Ectodermal cell (in vitro differentiated cells): ENCODE measurements at regions not wholly inside any gene's neighbourhood (a gene's known extent, or its start where the extent isn't known, plus 50 kb on each side); places are given as distances from the start of the nearest gene placed in this dataset.

ENCODE experiments used
- H3K27ac ChIP-seq: 2 replicates; pipeline ENCODE4 v1.7.0; 2013; ENCODE audit warnings: mild to moderate bottlenecking, low read depth, low read length; ENCODE audit not compliant: insufficient read depth, poor library complexity, severe bottlenecking
- H3K27me3 ChIP-seq: 2 replicates; pipeline ENCODE4 v1.7.0; 2013; ENCODE audit warnings: mild to moderate bottlenecking, low read length; ENCODE audit not compliant: insufficient read depth, control insufficient read depth, poor library complexity, severe bottlenecking
- H3K36me3 ChIP-seq: one replicate; pipeline ENCODE4 v1.7.0; 2013; ENCODE audit warnings: low read length; ENCODE audit not compliant: control insufficient read depth, insufficient read depth
- H3K4me1 ChIP-seq: one replicate; pipeline ENCODE4 v1.7.0; 2013; ENCODE audit warnings: low read length; ENCODE audit not compliant: control insufficient read depth, insufficient read depth
- H3K4me3 ChIP-seq: 2 replicates; pipeline ENCODE4 v1.7.0; 2013; ENCODE audit warnings: low read depth, low read length, control low read depth; ENCODE audit not compliant: insufficient read depth
- H3K9me3 ChIP-seq: 2 replicates; pipeline ENCODE4 v1.7.0; 2013; ENCODE audit warnings: mild to moderate bottlenecking, low read length, moderate library complexity; ENCODE audit not compliant: control insufficient read depth
- WGBS, 2 experiments: methylation state at CpG; one replicate each; pipeline ENCODE4 v1.1.7; 2013; ENCODE audit warnings: missing lambda C conversion rate in 2 of 2; 5-methylcytosine and 5-hydroxymethylcytosine counted together

DNA sequence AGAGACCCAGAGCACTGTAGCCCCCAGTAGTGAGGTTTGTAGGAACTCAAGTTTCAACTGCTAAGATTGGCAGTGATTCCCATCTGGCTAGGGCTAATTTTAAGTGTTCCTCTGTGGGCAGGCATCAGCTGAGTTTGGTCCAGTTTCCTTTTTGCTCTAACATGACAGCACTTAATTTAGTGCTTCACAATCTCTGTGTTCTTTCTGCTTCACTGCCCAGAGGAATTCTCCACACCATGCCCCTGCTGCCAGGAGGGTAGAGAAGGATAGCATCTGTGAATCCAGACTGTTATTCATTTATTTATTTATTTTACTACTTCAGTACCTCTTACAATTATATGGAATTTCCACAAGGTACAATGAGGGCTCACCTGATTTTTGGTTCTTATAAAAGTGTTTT lies 549.9 kb upstream of the FSIP2 start:
- H3K9me3 ChIP-seq = no peaks in the 10 kb centered on the region
- no peak overlapping the region for H3K27ac ChIP-seq
- no peaks in the 10 kb centered on the region for H3K27me3 ChIP-seq
- no peak overlapping the region for H3K4me3 ChIP-seq
- no peaks in the 10 kb centered on the region for H3K4me1 ChIP-seq
- H3K36me3 ChIP-seq = no peaks in the 10 kb centered on the region

DNA sequence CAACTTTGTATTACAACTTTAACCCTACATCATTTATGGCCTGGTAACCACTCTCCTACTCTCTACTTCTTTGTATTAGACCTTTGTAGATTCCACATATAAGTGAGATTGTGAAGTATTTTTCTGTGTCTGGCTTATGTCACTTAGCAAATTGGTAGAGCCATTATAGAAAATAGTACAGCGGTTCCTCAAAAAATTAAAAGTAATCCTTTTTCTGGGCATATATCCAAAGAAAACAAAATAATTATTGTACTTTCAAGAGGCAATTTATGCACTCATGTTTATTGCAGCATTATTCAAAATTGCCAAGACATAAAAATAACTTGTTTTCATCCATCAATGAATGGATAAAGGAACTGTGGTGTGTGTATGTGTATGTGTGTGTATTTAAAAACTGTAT lies 537.5 kb upstream of the FSIP2 start:
- Histone ChIP-seq H3K36me3 (no peaks in the 10 kb centered on the region), H3K9me3 (no peaks in the 10 kb centered on the region), H3K27ac (no peak overlapping the region), H3K27me3 (no peaks in the 10 kb centered on the region), H3K4me3 (no peak overlapping the region), H3K4me1 (no peaks in the 10 kb centered on the region)
- WGBS, 2 experiments = 100% methylated on average over 1 of the region's 1 CpG; no CpG with 5 or more reads in 1 of the 2 experiments

DNA sequence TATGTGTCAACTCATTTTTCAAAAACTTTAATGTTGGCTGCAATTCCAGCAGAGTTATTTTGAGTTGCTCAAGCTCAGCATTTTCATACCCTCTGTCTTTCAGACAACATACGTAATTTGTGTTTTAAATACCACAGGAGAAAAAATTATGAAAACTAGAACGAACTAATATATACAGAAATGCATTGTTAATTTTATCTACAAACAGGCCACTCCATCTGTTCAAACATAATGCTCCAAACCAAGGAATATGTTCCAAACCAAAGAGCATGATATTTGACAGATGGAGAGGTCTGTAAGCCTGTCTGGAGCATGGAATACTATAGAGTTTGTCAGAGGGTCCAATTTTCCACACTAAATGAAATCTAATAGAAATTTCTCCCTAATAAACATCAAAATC lies 536.2 kb upstream of the FSIP2 start:
- H3K4me3 ChIP-seq = no peak overlapping the region

DNA sequence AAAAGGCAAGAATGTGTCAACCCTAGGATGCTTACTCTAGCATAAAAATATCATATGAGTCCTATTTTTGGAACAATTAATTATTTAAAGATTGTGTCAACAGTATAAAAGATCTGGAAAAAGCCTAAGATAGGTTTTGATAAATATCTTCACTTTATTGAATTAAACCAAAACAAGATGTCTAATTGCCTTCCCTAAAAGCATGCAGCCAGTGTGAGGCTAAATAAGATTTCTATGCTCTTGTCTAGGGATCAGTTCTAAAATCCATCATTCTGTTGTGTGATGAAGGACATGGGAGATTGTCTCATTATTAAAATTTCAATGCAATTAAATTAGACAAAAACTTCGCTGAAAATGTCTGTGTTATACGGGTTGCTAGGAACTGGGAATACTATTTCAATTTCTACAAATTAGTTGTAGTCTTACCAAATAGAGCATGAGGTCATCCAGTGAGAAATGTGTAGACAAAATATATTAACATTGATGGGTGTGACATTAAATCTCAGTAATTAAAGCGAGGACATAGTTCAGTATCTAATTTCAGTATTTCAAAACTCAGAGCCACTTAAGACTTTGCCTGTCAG lies 535.6 kb upstream of the FSIP2 start:
- H3K9me3 ChIP-seq = no peaks in the 10 kb centered on the region
- H3K4me1 ChIP-seq = no peaks in the 10 kb centered on the region
- H3K4me3 ChIP-seq = no peak overlapping the region
- H3K27ac ChIP-seq = no peak overlapping the region
- H3K36me3 ChIP-seq = no peaks in the 10 kb centered on the region
- no peaks in the 10 kb centered on the region for H3K27me3 ChIP-seq
- 92 to 94% methylated on average over 1 to 2 of the region's 3 CpGs for WGBS, 2 experiments

More for the DNA sequence above, 536.2 kb upstream of the FSIP2 start:
- WGBS, 2 experiments = 86% methylated on average over 1 of the region's 2 CpGs; no CpG with 5 or more reads in 1 of the 2 experiments
- H3K4me1 ChIP-seq = no peaks in the 10 kb centered on the region
- no peaks in the 10 kb centered on the region for H3K27me3 ChIP-seq
- H3K36me3 ChIP-seq = no peaks in the 10 kb centered on the region
- H3K9me3 ChIP-seq = no peaks in the 10 kb centered on the region
- no peak overlapping the region for H3K27ac ChIP-seq

DNA sequence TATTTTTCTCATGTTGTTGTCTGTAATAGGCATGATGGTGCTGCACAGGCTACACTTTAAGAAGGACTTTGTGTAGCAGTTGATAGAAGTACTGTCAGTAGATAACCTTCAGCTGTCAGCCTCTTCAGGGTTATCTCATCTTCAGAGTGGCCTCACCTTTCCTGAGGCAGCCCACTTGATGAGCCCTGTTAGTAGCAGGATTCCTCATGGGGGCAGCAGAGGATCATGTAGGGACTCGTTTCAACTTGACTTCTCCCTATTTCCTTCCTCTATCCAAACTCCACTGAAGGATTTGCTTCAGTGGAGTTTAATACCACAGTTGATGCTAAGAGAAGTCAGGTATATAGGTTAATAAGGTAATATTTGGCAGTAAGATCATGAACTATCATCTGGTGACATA lies 530.3 kb upstream of the FSIP2 start:
- Histone ChIP-seq H3K27me3 (no peaks in the 10 kb centered on the region), H3K9me3 (no peaks in the 10 kb centered on the region), H3K4me3 (no peak overlapping the region), H3K4me1 (no peaks in the 10 kb centered on the region), H3K36me3 (no peaks in the 10 kb centered on the region), H3K27ac (no peak overlapping the region)
- 0% methylated on average over 1 of the region's 1 CpG; no CpG with 5 or more reads in 1 of the 2 experiments for WGBS, 2 experiments

DNA sequence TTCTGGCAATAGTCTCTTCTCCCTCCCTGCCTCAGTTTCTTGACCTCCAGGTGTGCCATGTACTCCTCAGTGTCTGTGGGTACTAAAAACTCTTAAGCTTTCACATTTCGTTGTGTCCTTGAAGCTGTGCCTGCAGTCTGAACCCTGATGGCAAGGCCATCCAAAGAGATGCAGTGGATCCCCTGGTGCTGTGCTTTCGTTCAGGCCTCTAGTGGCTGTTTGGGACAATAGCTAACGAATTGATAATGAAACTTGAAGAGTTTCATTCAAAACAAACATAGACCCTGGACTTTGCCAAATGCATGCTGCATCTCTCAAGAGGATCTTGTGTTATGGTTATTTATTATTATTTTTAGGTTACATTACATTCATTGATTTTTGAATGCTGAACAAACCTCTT lies 523.1 kb upstream of the FSIP2 start:
- Histone ChIP-seq H3K4me1 (no peaks in the 10 kb centered on the region), H3K27me3 (no peaks in the 10 kb centered on the region), H3K36me3 (no peaks in the 10 kb centered on the region), H3K27ac (no peak overlapping the region), H3K4me3 (no peak overlapping the region), H3K9me3 (no peaks in the 10 kb centered on the region)
- 41 to 52% methylated on average over 3 of the region's 3 CpGs for WGBS, 2 experiments

DNA sequence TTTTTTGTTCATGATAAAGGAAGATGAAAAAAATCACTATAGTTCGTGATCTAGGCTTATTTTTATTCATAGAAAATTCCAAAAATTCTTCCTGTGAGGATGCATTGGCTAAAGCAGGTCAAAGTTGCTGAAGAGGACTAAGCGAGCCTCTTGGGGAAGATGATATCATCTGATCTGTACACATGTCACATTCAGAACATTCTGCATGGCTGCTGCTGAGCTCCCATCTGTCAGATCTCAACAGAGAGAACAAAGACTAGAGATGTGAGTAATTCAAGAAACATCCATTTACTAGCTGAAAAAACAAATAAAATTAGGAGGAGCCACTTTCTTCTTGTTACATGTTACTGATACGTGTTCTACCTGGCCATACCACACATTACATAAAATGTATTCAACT lies 518.6 kb upstream of the FSIP2 start:
- Histone ChIP-seq H3K27ac (no peak overlapping the region), H3K9me3 (no peaks in the 10 kb centered on the region), H3K4me3 (no peak overlapping the region), H3K4me1 (no peaks in the 10 kb centered on the region), H3K27me3 (no peaks in the 10 kb centered on the region), H3K36me3 (no peaks in the 10 kb centered on the region)
- WGBS, 2 experiments = 94 to 100% methylated on average over 1 to 3 of the region's 3 CpGs

DNA sequence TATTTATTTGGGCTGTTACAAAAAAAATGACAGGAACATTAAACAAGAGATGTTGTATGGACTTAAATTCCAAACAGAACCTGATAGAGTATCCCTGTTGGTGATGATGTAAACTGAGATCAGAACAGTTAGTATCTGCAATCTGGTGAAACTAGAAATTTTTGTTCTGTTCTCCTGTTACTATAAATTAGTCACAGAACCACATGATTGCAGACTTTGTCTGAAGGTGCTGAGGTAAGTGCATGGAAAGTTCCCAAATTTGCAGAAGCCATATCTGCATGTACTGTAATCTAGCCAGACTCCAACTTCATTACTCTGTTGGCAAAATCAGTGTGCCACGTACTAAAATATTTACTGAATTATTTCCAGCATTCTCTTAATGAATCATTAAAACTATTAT lies 516.3 kb upstream of the FSIP2 start:
- no peaks in the 10 kb centered on the region for H3K36me3 ChIP-seq
- H3K27me3 ChIP-seq = no peaks in the 10 kb centered on the region
- no peaks in the 10 kb centered on the region for H3K9me3 ChIP-seq
- no CpG with 5 or more reads among the region's 1 CpG for WGBS, 2 experiments
- no peak overlapping the region for H3K4me3 ChIP-seq
- no peaks in the 10 kb centered on the region for H3K4me1 ChIP-seq
- H3K27ac ChIP-seq = no peak overlapping the region

DNA sequence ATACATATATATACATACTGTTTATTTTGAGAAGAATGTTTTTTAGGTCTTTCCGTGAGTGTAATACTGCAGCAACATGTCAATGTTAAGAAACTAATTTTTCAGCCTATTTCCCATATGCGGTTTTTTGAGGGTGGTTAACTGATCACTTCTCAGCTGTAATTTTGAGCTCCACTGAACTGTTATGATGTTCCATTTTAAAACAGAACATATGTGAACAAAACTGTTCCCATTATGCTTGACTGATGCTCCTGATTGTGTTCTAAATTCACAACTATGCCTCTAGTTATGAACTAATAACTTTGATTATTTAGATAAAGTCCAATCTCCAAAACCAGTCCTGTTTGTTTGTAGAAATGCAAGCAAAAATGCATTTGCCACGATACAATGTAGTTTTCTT lies 511.2 kb upstream of the FSIP2 start:
- H3K27ac ChIP-seq = no peak overlapping the region
- H3K27me3 ChIP-seq = no peaks in the 10 kb centered on the region
- no peaks in the 10 kb centered on the region for H3K4me1 ChIP-seq
- no peaks in the 10 kb centered on the region for H3K9me3 ChIP-seq
- no peaks in the 10 kb centered on the region for H3K36me3 ChIP-seq
- H3K4me3 ChIP-seq = no peak overlapping the region
- 100% methylated on average over 1 to 2 of the region's 3 CpGs for WGBS, 2 experiments

DNA sequence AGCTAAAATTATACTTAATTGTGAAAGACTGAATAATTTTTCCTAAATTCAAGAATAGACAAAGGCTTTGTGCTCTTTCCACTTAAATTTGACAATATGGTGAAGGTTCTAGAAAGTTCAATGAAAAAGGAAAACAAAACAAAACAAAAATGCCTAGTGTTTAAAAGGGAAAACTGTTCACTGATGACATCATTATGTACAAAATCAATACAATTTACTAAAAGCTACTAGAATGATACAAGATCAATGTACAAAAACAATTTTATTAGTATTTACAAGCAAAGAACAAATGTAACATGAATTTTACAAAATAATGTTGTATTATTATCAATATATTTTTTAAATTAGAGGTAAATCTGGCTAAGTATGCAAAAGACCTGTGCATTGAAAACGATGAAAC lies 499.1 kb upstream of the FSIP2 start:
- Histone ChIP-seq H3K9me3 (peaks cover 5% of the 10 kb centered on the region), H3K4me3 (no peak overlapping the region), H3K27ac (no peak overlapping the region), H3K27me3 (no peaks in the 10 kb centered on the region), H3K36me3 (no peaks in the 10 kb centered on the region), H3K4me1 (no peaks in the 10 kb centered on the region)
- 80 to 100% methylated on average over 1 of the region's 1 CpG for WGBS, 2 experiments

DNA sequence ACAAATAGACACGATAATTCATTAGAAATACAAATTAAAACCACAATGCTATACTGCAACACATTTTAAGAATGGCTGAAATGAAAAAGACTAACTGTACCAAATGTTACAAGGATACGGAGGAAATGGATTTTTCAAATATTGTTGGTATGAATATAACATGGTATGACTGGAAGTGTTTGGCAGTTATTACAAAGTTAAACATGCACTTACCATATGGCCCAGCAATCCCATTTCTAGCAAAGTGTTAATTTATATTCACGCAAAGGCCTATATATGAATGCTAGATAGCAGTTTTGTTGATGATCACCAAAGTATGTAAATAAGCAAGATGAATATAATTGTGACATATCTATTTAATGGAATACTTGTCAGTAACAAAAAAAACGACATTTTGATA lies 497.8 kb upstream of the FSIP2 start:
- Histone ChIP-seq H3K9me3 (peaks cover 5% of the 10 kb centered on the region), H3K27ac (no peak overlapping the region), H3K4me1 (no peaks in the 10 kb centered on the region), H3K4me3 (no peak overlapping the region), H3K36me3 (no peaks in the 10 kb centered on the region), H3K27me3 (no peaks in the 10 kb centered on the region)
- WGBS, 2 experiments = 94 to 100% methylated on average over 2 of the region's 4 CpGs
